Esophagus muscularis mucosa (tissue), 4 donors: ENCODE measurements at regions not wholly inside any gene's neighbourhood (a gene's known extent, or its start where the extent isn't known, plus 50 kb on each side); places are given as distances from the start of the nearest gene placed in this dataset.

Experiments
- DNase-seq: peaks from one replicate; pipeline ENCODE4 v3.0.0-alpha.2; 2017; ENCODE audit errors: extremely low spot score
- H3K27ac ChIP-seq, 4 donors: fragments of 200-600 bp; sonication (generic); replicated peaks in 1 of 4; 1 replicate in 3 of 4; 2 replicates in 1 of 4; pipeline ENCODE4 v1.5.1; 2016 to 2019; ENCODE audit warnings: mild to moderate bottlenecking in 1 of 4
- H3K27me3 ChIP-seq, 4 donors: fragments of 200-600 bp; sonication (generic); one replicate each; pipeline versions ENCODE4 v1.5.1 to v1.6.0; 2016 to 2019
- H3K36me3 ChIP-seq, 4 donors: fragments of 200-600 bp; sonication (generic); one replicate each; pipeline ENCODE4 v1.5.1; 2016 to 2019
- H3K4me1 ChIP-seq, 4 donors: fragments of 200-600 bp; sonication (generic); one replicate each; pipeline ENCODE4 v1.5.1; 2016 to 2019
- H3K4me3 ChIP-seq, 4 donors: fragments of 200-600 bp; sonication (generic); 1 replicate in 2 of 4; 2 replicates in 2 of 4; pipeline ENCODE4 v1.5.1; 2016 to 2019; ENCODE audit warnings: mild to moderate bottlenecking in 4 of 4, moderate library complexity in 1 of 4
- H3K9me3 ChIP-seq, 4 donors: fragments of 200-600 bp; sonication (generic); 1 replicate in 3 of 4; 2 replicates in 1 of 4; pipeline ENCODE4 v1.5.1; 2016 to 2019
- CTCF ChIP-seq, 3 experiments: fragments of 200-600 bp in 2 of 3; fragments of 450-650 bp in 1 of 3; sonication (generic) in 2 of 3; IDR thresholded peaks; one replicate each; pipeline ENCODE4 v1.5.1; 2017 to 2019; ENCODE audit warnings: antibody characterized with exemption in 3 of 3, mild to moderate bottlenecking in 2 of 3, moderate library complexity in 1 of 3
- EP300 ChIP-seq: sonication (generic); formaldehyde crosslinking; IDR thresholded peaks from one replicate; pipeline ENCODE4 v1.6.1; 2017; ENCODE audit warnings: antibody characterized with exemption
- POLR2A ChIP-seq: fragments of 450-650 bp; IDR thresholded peaks from one replicate; pipeline ENCODE4 v1.6.1; 2017; ENCODE audit warnings: antibody characterized with exemption, moderate library complexity, mild to moderate bottlenecking, low read depth
- POLR2AphosphoS5 ChIP-seq, 2 donors: sonication (generic); formaldehyde crosslinking; IDR thresholded peaks; one replicate each; pipeline ENCODE4 v1.6.1; 2017; ENCODE audit warnings: antibody characterized with exemption in 2 of 2
- WGBS: methylation state at CpG from one replicate; pipeline ENCODE4 v1.1.5; 2018; 5-methylcytosine and 5-hydroxymethylcytosine counted together
- intact Hi-C: fragments of 100-400 bp; cut with DNase I; formaldehyde crosslinking; loops from one replicate; pipeline ENCODE4 v1.15.1; 2023

GRCh38 chr6:91860541-91861335 lies 1273.9 kb upstream of the MAP3K7 start:
- Histone ChIP-seq H3K9me3 (no peaks in the 10 kb centered on the region), H3K27me3 (no peaks in the 10 kb centered on the region), H3K36me3 (no peaks in the 10 kb centered on the region), H3K27ac (no peak overlapping the region), H3K4me3 (no peak overlapping the region), H3K4me1 (no peaks in the 10 kb centered on the region)
- no peak for DNase-seq
- no peak for TF ChIP-seq POLR2AphosphoS5 (IDR thresholded peaks at IDR 0.05)
- no peak for TF ChIP-seq CTCF (IDR thresholded peaks at IDR 0.05)
- TF ChIP-seq EP300, result no peak
- TF ChIP-seq POLR2A, result no peak
- intact Hi-C loops, result no loop called here
- 35% methylated on average over 4 of the region's 4 CpGs for WGBS

- WGBS, result 49% methylated on average over 1 of the region's 1 CpG
- intact Hi-C loops, result no loop called here
- Histone ChIP-seq H3K4me3 (no peak overlapping the region), H3K9me3 (no peaks in the 10 kb centered on the region), H3K27ac (no peak overlapping the region), H3K27me3 (no peaks in the 10 kb centered on the region), H3K36me3 (no peaks in the 10 kb centered on the region), H3K4me1 (no peaks in the 10 kb centered on the region)
- TF ChIP-seq POLR2A (no peak), POLR2AphosphoS5 (IDR thresholded peaks at IDR 0.05) (no peak), CTCF (IDR thresholded peaks at IDR 0.05) (no peak)
- no peak for DNase-seq
Observed at GRCh38 chr6:91852252-91852651, 1265.4 kb upstream of the MAP3K7 start.

- no peaks in the 10 kb centered on the region for H3K4me1 ChIP-seq
- DNase-seq, result no peak
Observed at GRCh38 chr6:91834813-91835212, 1247.9 kb upstream of the MAP3K7 start.

GRCh38 chr6:91827151-91827550 lies 1240.3 kb upstream of the MAP3K7 start:
- Histone ChIP-seq H3K27me3 (no peaks in the 10 kb centered on the region), H3K27ac (no peak overlapping the region), H3K36me3 (no peaks in the 10 kb centered on the region), H3K4me1 (no peaks in the 10 kb centered on the region), H3K9me3 (no peaks in the 10 kb centered on the region), H3K4me3 (no peak overlapping the region)
- WGBS, result 64% methylated on average over 2 of the region's 2 CpGs
- DNase-seq, result no peak
- TF ChIP-seq EP300 (no peak), CTCF (IDR thresholded peaks at IDR 0.05) (no peak), POLR2AphosphoS5 (IDR thresholded peaks at IDR 0.05) (no peak), POLR2A (no peak)
- intact Hi-C loops, result no loop called here

More at GRCh38 chr6:91834813-91835212, 1247.9 kb upstream of the MAP3K7 start:
- Histone ChIP-seq H3K27me3 (no peaks in the 10 kb centered on the region), H3K27ac (no peak overlapping the region), H3K4me3 (no peak overlapping the region), H3K36me3 (no peaks in the 10 kb centered on the region), H3K9me3 (no peaks in the 10 kb centered on the region)
- WGBS, result 78% methylated on average over 2 of the region's 2 CpGs
- intact Hi-C loops, result no loop called here
- TF ChIP-seq CTCF (IDR thresholded peaks at IDR 0.05) (no peak), POLR2A (no peak), EP300 (no peak), POLR2AphosphoS5 (IDR thresholded peaks at IDR 0.05) (no peak)

- Histone ChIP-seq H3K27ac (no peak overlapping the region), H3K9me3 (no peaks in the 10 kb centered on the region), H3K36me3 (no peaks in the 10 kb centered on the region), H3K4me1 (no peaks in the 10 kb centered on the region), H3K27me3 (no peaks in the 10 kb centered on the region), H3K4me3 (no peak overlapping the region)
- intact Hi-C loops, result no loop called here
- no peak for DNase-seq
- WGBS, result 93% methylated on average over 2 of the region's 2 CpGs
- no peak for TF ChIP-seq POLR2A
- no peak for TF ChIP-seq CTCF (IDR thresholded peaks at IDR 0.05)
- no peak for TF ChIP-seq POLR2AphosphoS5 (IDR thresholded peaks at IDR 0.05)
- no peak for TF ChIP-seq EP300
Observed at GRCh38 chr6:91826128-91826527, 1239.3 kb upstream of the MAP3K7 start.
